Upper lobe of left lung (tissue), 6 donors: ENCODE measurements at regions not wholly inside any gene's neighbourhood (a gene's known extent, or its start where the extent isn't known, plus 50 kb on each side); places are given as distances from the start of the nearest gene placed in this dataset.
A peak's percentile ranks its signal among the peaks of the same experiment; 100 is the strongest.

Experiments
- ATAC-seq, 2 donors: fragments of 200-7000 bp; cut with Tn5 transposase; one replicate each; pipeline ENCODE4 v1.9.1; 2022; ENCODE audit warnings: mild to moderate bottlenecking in 2 of 2, moderate library complexity in 2 of 2; ENCODE audit not compliant: low FRiP score in 2 of 2
- DNase-seq, 2 donors: peaks; one replicate each; pipeline ENCODE4 v3.0.0-alpha.2; 2019 to 2020
- H3K27ac ChIP-seq, 4 donors: fragments of 200-600 bp; sonication (generic); one replicate each; pipeline ENCODE4 v1.5.1; 2016 to 2019
- H3K27me3 ChIP-seq, 4 donors: fragments of 200-600 bp; sonication (generic); one replicate each; pipeline ENCODE4 v1.5.1; 2017 to 2019
- H3K36me3 ChIP-seq, 4 donors: fragments of 200-600 bp; sonication (generic); one replicate each; pipeline ENCODE4 v1.5.1; 2016 to 2019
- H3K4me1 ChIP-seq, 4 donors: fragments of 200-600 bp; sonication (generic); one replicate each; pipeline ENCODE4 v1.5.1; 2018 to 2019
- H3K4me3 ChIP-seq, 4 donors: fragments of 200-600 bp; sonication (generic); one replicate each; pipeline ENCODE4 v1.5.1; 2017 to 2019; ENCODE audit warnings: mild to moderate bottlenecking in 2 of 4, moderate library complexity in 1 of 4
- H3K9me3 ChIP-seq, 4 donors: fragments of 200-600 bp; sonication (generic); one replicate each; pipeline ENCODE4 v1.5.1; 2018 to 2019
- EP300 ChIP-seq, 4 donors: sonication (generic); formaldehyde crosslinking; IDR thresholded peaks; one replicate each; pipeline ENCODE4 v1.5.1; 2017; ENCODE audit warnings: antibody characterized with exemption in 4 of 4, control low read depth in 2 of 4
- POLR2A ChIP-seq, 4 donors: fragments of 450-650 bp; IDR thresholded peaks; one replicate each; pipeline ENCODE4 v1.5.1; 2016 to 2017; ENCODE audit warnings: antibody characterized with exemption in 4 of 4, mild to moderate bottlenecking in 2 of 4
- POLR2AphosphoS5 ChIP-seq, 2 donors: sonication (generic); formaldehyde crosslinking; IDR thresholded peaks; one replicate each; pipeline ENCODE4 v1.5.1; 2017; ENCODE audit warnings: antibody characterized with exemption in 2 of 2
- WGBS, 2 donors: methylation state at CpG; one replicate each; pipeline ENCODE4 v1.1.5; 2017 to 2018; 5-methylcytosine and 5-hydroxymethylcytosine counted together
- TF ChIP-seq, protein P1 (sequence below), 6 experiments: fragments of 450-650 bp in 4 of 6; fragments of 200-600 bp in 2 of 6; sonication (generic) in 2 of 6; IDR thresholded peaks; one replicate each; pipeline ENCODE4 v1.5.1; 2016 to 2019; ENCODE audit warnings: antibody characterized with exemption in 6 of 6
- donor health status: DM: no; HTN: no; CAD: no; lungs with moderate emphysema.
- donor health status: DM: no; HTN: yes; CAD: no; lungs with severe emphysema.

- ATAC-seq (no peak), DNase-seq (peak in 1 of 2 donors; percentile 34)
- Histone ChIP-seq H3K27me3 (no peaks in the 10 kb centered on the region), H3K27ac (no peak overlapping the region), H3K36me3 (no peaks in the 10 kb centered on the region), H3K4me1 (no peaks in the 10 kb centered on the region), H3K9me3 (no peaks in the 10 kb centered on the region), H3K4me3 (no peak overlapping the region)
- TF ChIP-seq POLR2A (IDR thresholded peaks at IDR 0.05) = no peak
- no peak for TF ChIP-seq EP300 (IDR thresholded peaks at IDR 0.05)
- TF ChIP-seq POLR2AphosphoS5 (IDR thresholded peaks at IDR 0.05) = no peak
- TF ChIP-seq, protein P1, sequence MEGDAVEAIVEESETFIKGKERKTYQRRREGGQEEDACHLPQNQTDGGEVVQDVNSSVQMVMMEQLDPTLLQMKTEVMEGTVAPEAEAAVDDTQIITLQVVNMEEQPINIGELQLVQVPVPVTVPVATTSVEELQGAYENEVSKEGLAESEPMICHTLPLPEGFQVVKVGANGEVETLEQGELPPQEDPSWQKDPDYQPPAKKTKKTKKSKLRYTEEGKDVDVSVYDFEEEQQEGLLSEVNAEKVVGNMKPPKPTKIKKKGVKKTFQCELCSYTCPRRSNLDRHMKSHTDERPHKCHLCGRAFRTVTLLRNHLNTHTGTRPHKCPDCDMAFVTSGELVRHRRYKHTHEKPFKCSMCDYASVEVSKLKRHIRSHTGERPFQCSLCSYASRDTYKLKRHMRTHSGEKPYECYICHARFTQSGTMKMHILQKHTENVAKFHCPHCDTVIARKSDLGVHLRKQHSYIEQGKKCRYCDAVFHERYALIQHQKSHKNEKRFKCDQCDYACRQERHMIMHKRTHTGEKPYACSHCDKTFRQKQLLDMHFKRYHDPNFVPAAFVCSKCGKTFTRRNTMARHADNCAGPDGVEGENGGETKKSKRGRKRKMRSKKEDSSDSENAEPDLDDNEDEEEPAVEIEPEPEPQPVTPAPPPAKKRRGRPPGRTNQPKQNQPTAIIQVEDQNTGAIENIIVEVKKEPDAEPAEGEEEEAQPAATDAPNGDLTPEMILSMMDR (IDR thresholded peaks at IDR 0.05) = no peak
- 60% methylated on average over 10 to 11 of the region's 11 CpGs for WGBS, 2 donors
Observed at GRCh38 chr5:8060235-8060952, 191.4 kb downstream of the MTRR start.

GRCh38 chr5:8060953-8061429 lies 192.0 kb downstream of the MTRR start:
- H3K4me3 ChIP-seq = no peak overlapping the region
- no peaks in the 10 kb centered on the region for H3K4me1 ChIP-seq
- 19 to 33% methylated on average over 5 to 7 of the region's 7 CpGs for WGBS, 2 donors
- H3K27ac ChIP-seq = no peak overlapping the region
- H3K36me3 ChIP-seq = no peaks in the 10 kb centered on the region
- H3K9me3 ChIP-seq = no peaks in the 10 kb centered on the region
- H3K27me3 ChIP-seq = no peaks in the 10 kb centered on the region
- no peak for DNase-seq
- TF ChIP-seq, protein P1 (IDR thresholded peaks at IDR 0.05) = no peak
- TF ChIP-seq EP300 (IDR thresholded peaks at IDR 0.05) (no peak), POLR2AphosphoS5 (IDR thresholded peaks at IDR 0.05) (no peak), POLR2A (IDR thresholded peaks at IDR 0.05) (no peak)
- no peak for ATAC-seq

DNA sequence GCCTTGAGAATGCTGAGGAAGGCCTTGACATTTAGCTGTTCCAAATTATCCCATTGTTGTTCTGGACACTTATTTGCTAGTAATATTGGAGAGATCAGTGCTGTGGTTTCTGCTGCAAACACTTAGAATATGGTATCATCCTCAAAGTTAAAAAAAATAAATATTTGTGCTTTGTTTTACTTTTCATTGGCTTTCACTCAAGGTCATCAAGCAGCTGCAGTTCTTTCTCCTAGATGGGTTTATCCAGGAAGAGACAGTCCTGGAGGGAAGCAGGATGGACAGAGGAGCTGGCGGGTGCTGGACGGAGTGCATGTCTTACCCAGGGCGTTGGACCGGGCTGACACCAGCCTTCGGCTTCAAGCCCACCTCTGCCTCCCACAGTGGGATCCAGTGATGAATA lies 193.6 kb downstream of the MTRR start:
- Histone ChIP-seq H3K4me3 (no peak overlapping the region), H3K9me3 (no peaks in the 10 kb centered on the region), H3K4me1 (no peaks in the 10 kb centered on the region), H3K27ac (no peak overlapping the region), H3K27me3 (no peaks in the 10 kb centered on the region), H3K36me3 (no peaks in the 10 kb centered on the region)
- DNase-seq = no peak
- 92 to 93% methylated on average over 5 of the region's 5 CpGs for WGBS, 2 donors
- TF ChIP-seq EP300 (IDR thresholded peaks at IDR 0.05) (no peak), POLR2AphosphoS5 (IDR thresholded peaks at IDR 0.05) (no peak), POLR2A (IDR thresholded peaks at IDR 0.05) (no peak)
- TF ChIP-seq, protein P1 (IDR thresholded peaks at IDR 0.05) = no peak
- ATAC-seq = no peak

DNA sequence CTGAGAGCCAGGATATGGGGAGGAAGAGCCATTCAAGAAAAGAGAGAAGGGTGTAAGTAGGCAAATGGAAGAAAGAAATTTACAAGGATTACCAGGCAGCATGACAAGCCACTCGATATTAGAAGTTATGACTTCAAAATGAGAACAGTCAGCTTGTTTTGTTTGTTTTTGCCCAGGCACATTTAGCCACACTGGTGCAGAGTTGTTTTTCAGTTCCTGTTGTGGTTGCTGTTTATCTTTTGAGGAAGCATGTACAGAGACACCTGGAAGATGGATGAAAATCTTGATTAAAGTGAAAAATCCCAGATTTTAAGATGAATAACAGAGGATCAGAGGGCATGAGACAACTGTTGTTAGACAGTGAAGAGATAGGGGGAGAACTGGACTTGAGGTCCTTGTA lies 199.1 kb downstream of the MTRR start:
- WGBS, 2 donors = 57 to 58% methylated on average over 1 of the region's 1 CpG
- no peaks in the 10 kb centered on the region for H3K27me3 ChIP-seq
- ATAC-seq (no peak), DNase-seq (no peak)
- TF ChIP-seq POLR2A (IDR thresholded peaks at IDR 0.05) (no peak), POLR2AphosphoS5 (IDR thresholded peaks at IDR 0.05) (no peak), EP300 (IDR thresholded peaks at IDR 0.05) (no peak)
- TF ChIP-seq, protein P1 (IDR thresholded peaks at IDR 0.05) = no peak
- H3K27ac ChIP-seq = no peak overlapping the region
- H3K36me3 ChIP-seq = no peaks in the 10 kb centered on the region
- no peak overlapping the region for H3K4me3 ChIP-seq
- no peaks in the 10 kb centered on the region for H3K4me1 ChIP-seq
- no peaks in the 10 kb centered on the region for H3K9me3 ChIP-seq

DNA sequence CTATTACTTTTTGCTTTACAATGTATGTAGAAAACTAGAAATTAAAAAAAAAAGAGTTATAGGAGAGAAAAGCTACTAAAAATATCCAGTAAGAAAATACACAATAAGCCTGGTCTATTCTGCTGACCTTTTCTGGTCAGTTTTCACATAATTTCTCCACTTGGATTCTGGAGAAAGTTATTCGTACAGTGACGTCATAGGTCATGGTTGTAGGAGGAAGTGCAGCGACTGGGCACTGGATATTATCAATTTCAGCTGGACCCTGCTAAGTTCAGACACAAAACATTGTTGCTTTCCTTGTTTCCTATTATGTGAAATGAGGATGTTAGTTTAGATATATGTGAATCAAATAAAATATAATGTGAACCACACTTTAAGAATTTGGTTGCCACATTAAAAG lies 201.2 kb downstream of the MTRR start:
- no peak for DNase-seq
- Histone ChIP-seq H3K27ac (no peak overlapping the region), H3K4me1 (no peaks in the 10 kb centered on the region), H3K27me3 (no peaks in the 10 kb centered on the region), H3K4me3 (no peak overlapping the region), H3K9me3 (no peaks in the 10 kb centered on the region), H3K36me3 (no peaks in the 10 kb centered on the region)
- TF ChIP-seq, protein P1 (IDR thresholded peaks at IDR 0.05) = no peak
- TF ChIP-seq EP300 (IDR thresholded peaks at IDR 0.05) (no peak), POLR2A (IDR thresholded peaks at IDR 0.05) (no peak), POLR2AphosphoS5 (IDR thresholded peaks at IDR 0.05) (no peak)
- ATAC-seq = no peak
- WGBS, 2 donors = 43 to 58% methylated on average over 3 of the region's 3 CpGs
